GM12874 (cell line): ENCODE measurements at regions not wholly inside any gene's neighbourhood (a gene's known extent, or its start where the extent isn't known, plus 50 kb on each side); places are given as distances from the start of the nearest gene placed in this dataset.

Experiments
- TF ChIP-seq, protein P1 (sequence below): IDR thresholded peaks from 2 replicates; pipeline ENCODE4 v1.5.1; 2011; ENCODE audit warnings: low read depth, mild to moderate bottlenecking, control low read depth, low read length, moderate library complexity; ENCODE audit not compliant: insufficient read depth

- TF ChIP-seq, protein P1, sequence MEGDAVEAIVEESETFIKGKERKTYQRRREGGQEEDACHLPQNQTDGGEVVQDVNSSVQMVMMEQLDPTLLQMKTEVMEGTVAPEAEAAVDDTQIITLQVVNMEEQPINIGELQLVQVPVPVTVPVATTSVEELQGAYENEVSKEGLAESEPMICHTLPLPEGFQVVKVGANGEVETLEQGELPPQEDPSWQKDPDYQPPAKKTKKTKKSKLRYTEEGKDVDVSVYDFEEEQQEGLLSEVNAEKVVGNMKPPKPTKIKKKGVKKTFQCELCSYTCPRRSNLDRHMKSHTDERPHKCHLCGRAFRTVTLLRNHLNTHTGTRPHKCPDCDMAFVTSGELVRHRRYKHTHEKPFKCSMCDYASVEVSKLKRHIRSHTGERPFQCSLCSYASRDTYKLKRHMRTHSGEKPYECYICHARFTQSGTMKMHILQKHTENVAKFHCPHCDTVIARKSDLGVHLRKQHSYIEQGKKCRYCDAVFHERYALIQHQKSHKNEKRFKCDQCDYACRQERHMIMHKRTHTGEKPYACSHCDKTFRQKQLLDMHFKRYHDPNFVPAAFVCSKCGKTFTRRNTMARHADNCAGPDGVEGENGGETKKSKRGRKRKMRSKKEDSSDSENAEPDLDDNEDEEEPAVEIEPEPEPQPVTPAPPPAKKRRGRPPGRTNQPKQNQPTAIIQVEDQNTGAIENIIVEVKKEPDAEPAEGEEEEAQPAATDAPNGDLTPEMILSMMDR = no peak
These were observed 360.3 kb downstream of the FOXG1 start for GRCh38 chr14:29126865-29127264.

DNA sequence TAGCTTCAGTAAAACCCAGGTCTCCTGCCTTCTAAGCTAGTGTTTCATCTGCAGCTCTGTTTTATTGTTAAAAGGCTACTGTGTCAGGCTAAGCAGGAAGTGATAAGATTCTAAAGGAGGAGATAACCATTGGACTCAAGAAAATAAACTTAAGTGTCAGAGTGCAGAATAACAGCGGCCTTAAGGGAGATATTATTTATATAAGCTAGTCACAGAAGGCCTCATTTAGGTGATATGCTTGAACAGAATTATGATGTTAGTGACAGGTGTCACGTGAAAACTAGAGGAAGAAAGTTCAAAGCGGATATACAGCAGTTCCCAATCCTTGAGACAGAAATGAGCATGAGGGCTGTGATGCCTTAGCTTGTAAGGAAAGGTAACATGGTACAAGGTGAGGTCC is 373.4 kb downstream of the FOXG1 start:
- TF ChIP-seq, protein P1 = no peak

- TF ChIP-seq, protein P1 = no peak
These were observed 378.0 kb downstream of the FOXG1 start for GRCh38 chr14:29144621-29145020.

DNA sequence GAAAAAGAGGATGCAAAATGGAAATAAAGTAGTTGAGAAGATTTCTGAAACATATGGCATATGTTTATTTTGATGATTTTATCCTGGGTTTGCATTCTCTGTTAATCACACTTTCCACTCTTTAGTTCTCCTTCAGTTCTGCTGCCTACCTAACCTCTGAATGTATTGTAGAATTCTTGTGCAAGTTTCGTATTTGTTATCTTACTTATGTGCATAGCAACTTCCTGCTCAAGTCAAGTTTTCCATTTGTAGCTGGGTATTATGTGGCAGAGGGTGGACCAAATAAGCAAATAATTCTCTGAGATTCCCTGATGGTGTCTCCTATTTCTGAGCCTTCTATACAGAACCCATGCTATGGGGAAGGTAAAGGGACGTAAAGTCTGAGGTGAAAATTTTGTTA is 381.6 kb downstream of the FOXG1 start:
- TF ChIP-seq, protein P1 = no peak

DNA sequence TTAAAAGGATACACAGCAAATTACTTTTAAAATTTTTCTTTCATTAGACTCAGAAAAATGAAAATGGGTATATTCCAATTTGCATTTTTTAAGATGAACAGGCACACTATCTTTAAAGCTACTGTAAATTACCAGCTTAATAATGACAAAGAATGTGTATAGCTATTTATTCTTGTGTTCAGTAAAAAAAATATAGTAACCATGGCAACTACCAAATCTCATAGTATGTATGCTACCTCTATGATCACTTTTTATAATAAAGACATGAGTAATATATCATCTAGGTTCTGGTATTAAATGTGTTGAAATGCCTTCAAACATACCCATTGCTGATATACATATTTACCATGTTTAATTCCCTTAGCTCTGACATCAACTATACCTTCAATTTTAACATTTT is 383.2 kb downstream of the FOXG1 start:
- TF ChIP-seq, protein P1 = no peak

GRCh38 chr14:29150659-29151058 is 384.1 kb downstream of the FOXG1 start:
- TF ChIP-seq, protein P1 = no peak

GRCh38 chr14:29156096-29156495 is 389.5 kb downstream of the FOXG1 start:
- TF ChIP-seq, protein P1 = no peak

- TF ChIP-seq, protein P1 = no peak
These were observed 395.0 kb downstream of the FOXG1 start for GRCh38 chr14:29161593-29161992.
